ENCODE measurements at regions not wholly inside any gene's neighbourhood (a gene's known extent, or its start where the extent isn't known, plus 50 kb on each side); places are given as distances from the start of the nearest gene placed in this dataset.

DNA sequence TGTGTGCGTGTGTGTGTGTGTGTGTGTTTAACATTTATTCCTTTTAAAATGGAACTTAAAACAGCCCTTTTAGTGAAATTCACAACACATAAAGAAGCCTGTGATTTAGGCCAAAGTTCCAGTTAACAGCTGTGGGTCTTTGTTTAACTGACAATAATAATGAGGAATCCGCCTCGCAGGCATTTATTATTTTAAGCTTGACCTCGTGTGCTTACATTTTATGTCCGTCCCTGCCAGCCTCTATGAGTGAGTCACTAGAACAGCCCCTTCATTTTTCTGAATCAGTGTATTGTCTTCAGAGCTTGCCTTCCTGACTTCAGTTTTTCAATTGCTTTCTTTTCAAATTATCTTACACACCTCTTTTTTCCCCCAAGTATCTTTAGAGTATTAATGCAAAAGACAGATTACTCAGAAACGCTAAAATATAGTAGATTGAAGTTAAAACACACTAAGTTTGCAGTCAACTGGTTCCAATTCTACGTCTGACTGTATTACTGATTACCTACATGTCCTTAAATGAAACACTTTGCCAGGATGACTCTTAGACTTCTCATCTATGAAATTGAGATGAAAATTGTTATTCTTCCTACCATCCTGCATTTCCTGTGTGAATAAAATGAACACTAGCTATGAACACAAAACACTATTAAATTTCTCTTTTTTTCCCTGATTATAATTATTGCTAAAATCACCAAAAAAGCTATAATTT lies 319.6 kb upstream of the HS3ST1 start:
- TF ChIP-seq, protein P1, sequence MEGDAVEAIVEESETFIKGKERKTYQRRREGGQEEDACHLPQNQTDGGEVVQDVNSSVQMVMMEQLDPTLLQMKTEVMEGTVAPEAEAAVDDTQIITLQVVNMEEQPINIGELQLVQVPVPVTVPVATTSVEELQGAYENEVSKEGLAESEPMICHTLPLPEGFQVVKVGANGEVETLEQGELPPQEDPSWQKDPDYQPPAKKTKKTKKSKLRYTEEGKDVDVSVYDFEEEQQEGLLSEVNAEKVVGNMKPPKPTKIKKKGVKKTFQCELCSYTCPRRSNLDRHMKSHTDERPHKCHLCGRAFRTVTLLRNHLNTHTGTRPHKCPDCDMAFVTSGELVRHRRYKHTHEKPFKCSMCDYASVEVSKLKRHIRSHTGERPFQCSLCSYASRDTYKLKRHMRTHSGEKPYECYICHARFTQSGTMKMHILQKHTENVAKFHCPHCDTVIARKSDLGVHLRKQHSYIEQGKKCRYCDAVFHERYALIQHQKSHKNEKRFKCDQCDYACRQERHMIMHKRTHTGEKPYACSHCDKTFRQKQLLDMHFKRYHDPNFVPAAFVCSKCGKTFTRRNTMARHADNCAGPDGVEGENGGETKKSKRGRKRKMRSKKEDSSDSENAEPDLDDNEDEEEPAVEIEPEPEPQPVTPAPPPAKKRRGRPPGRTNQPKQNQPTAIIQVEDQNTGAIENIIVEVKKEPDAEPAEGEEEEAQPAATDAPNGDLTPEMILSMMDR (IDR thresholded peaks at IDR 0.05) = no peak
- TF ChIP-seq EZH2 (IDR thresholded peaks at IDR 0.05; ENCODE audit: borderline replicate concordance, insufficient read depth, low read depth, low read length, poor library complexity, severe bottlenecking) = no peak

Data from B cell (primary cell).